ENCODE measurements at regions not wholly inside any gene's neighbourhood (a gene's known extent, or its start where the extent isn't known, plus 50 kb on each side); places are given as distances from the start of the nearest gene placed in this dataset.

- TF ChIP-seq CTCF (conservative IDR thresholded peaks at IDR 0.05; ENCODE audit: low read length) (no peak), EZH2phosphoT487 (IDR thresholded peaks at IDR 0.05; ENCODE audit: borderline replicate concordance) (no peak)
- no peaks in the 10 kb centered on the region for H3K27me3 ChIP-seq (ENCODE audit: insufficient read depth, low read length, poor library complexity, severe bottlenecking)
- H3K36me3 ChIP-seq (ENCODE audit: insufficient read depth, low read length), result no peaks in the 10 kb centered on the region
- H3K9me2 ChIP-seq (replicated peaks; ENCODE audit: low read depth, low read length), result no peaks in the 10 kb centered on the region
- no peak overlapping the region for H3K4me3 ChIP-seq (ENCODE audit: low read length, poor library complexity, severe bottlenecking)
- H3K9ac ChIP-seq (ENCODE audit: low read depth, low read length, poor library complexity, severe bottlenecking), result no peak overlapping the region
- no peaks in the 10 kb centered on the region for H3K79me2 ChIP-seq (ENCODE audit: insufficient read depth, low read length)
- no peaks in the 10 kb centered on the region for H3F3A ChIP-seq (ENCODE audit: low read depth)
- no peaks in the 10 kb centered on the region for H3K4me1 ChIP-seq (ENCODE audit: insufficient read depth, low read length, poor library complexity, severe bottlenecking)
- H4K20me1 ChIP-seq (ENCODE audit: insufficient read depth, low read length, poor library complexity, severe bottlenecking), result no peaks in the 10 kb centered on the region
- peaks cover 7% of the 10 kb centered on the region for H3K9me3 ChIP-seq (ENCODE audit: insufficient read depth, low read depth, low read length)
- H2AFZ ChIP-seq (ENCODE audit: low read length), result no peak overlapping the region
- no peak overlapping the region for H3K4me2 ChIP-seq (ENCODE audit: low read depth, low read length, poor library complexity, severe bottlenecking)
These were observed 946.9 kb downstream of the BRD1 start for GRCh38 chr22:48880749-48881148.

GRCh38 chr22:48876951-48877350, 950.7 kb downstream of the BRD1 start:
- Histone ChIP-seq H3K4me2 (ENCODE audit: low read depth, low read length, poor library complexity, severe bottlenecking) (no peak overlapping the region), H2AFZ (ENCODE audit: low read length) (no peak overlapping the region), H3K9me2 (replicated peaks; ENCODE audit: low read depth, low read length) (no peaks in the 10 kb centered on the region), H3K9me3 (ENCODE audit: insufficient read depth, low read depth, low read length) (peaks cover 2% of the 10 kb centered on the region), H3K27me3 (ENCODE audit: insufficient read depth, low read length, poor library complexity, severe bottlenecking) (no peaks in the 10 kb centered on the region), H4K20me1 (ENCODE audit: insufficient read depth, low read length, poor library complexity, severe bottlenecking) (no peaks in the 10 kb centered on the region), H3K4me1 (ENCODE audit: insufficient read depth, low read length, poor library complexity, severe bottlenecking) (no peaks in the 10 kb centered on the region), H3K36me3 (ENCODE audit: insufficient read depth, low read length) (no peaks in the 10 kb centered on the region), H3K9ac (ENCODE audit: low read depth, low read length, poor library complexity, severe bottlenecking) (no peak overlapping the region), H3K4me3 (ENCODE audit: low read length, poor library complexity, severe bottlenecking) (no peak overlapping the region), H3K79me2 (ENCODE audit: insufficient read depth, low read length) (no peaks in the 10 kb centered on the region), H3F3A (ENCODE audit: low read depth) (no peaks in the 10 kb centered on the region)
- TF ChIP-seq EZH2phosphoT487 (IDR thresholded peaks at IDR 0.05; ENCODE audit: borderline replicate concordance) (no peak), CTCF (conservative IDR thresholded peaks at IDR 0.05; ENCODE audit: low read length) (no peak)

DNA sequence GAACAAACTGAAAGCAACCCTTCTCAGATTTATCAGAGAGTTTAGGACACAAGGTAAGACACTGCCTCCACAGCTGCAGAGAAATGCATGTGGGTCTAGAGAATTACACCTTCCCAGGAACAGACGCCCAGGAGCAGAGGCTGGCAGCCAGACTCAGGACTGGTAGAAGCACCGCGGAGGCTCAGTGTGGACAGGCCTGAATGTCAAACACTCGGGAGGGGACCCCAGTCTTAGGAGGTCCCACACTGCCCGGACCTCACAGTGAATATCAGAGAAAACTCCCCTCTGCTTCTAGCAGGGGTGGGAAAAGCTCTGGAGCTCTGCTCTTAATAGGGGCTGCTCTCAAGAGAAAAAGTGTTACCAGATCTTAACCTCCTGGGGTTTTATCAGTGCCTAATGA, 952.7 kb downstream of the BRD1 start:
- Histone ChIP-seq H3F3A (ENCODE audit: low read depth) (no peaks in the 10 kb centered on the region), H3K9ac (ENCODE audit: low read depth, low read length, poor library complexity, severe bottlenecking) (no peak overlapping the region), H3K9me2 (replicated peaks; ENCODE audit: low read depth, low read length) (no peaks in the 10 kb centered on the region), H3K36me3 (ENCODE audit: insufficient read depth, low read length) (no peaks in the 10 kb centered on the region), H3K4me3 (ENCODE audit: low read length, poor library complexity, severe bottlenecking) (no peak overlapping the region), H4K20me1 (ENCODE audit: insufficient read depth, low read length, poor library complexity, severe bottlenecking) (no peaks in the 10 kb centered on the region), H3K27me3 (ENCODE audit: insufficient read depth, low read length, poor library complexity, severe bottlenecking) (no peaks in the 10 kb centered on the region), H3K79me2 (ENCODE audit: insufficient read depth, low read length) (no peaks in the 10 kb centered on the region), H3K4me2 (ENCODE audit: low read depth, low read length, poor library complexity, severe bottlenecking) (no peak overlapping the region), H3K9me3 (ENCODE audit: insufficient read depth, low read depth, low read length) (peaks cover 4% of the 10 kb centered on the region), H3K4me1 (ENCODE audit: insufficient read depth, low read length, poor library complexity, severe bottlenecking) (no peaks in the 10 kb centered on the region), H2AFZ (ENCODE audit: low read length) (no peak overlapping the region)
- TF ChIP-seq EZH2phosphoT487 (IDR thresholded peaks at IDR 0.05; ENCODE audit: borderline replicate concordance), result no peak
- TF ChIP-seq CTCF (conservative IDR thresholded peaks at IDR 0.05; ENCODE audit: low read length), result no peak
